Muscle layer of colon (tissue), 2 donors: ENCODE measurements at regions not wholly inside any gene's neighbourhood (a gene's known extent, or its start where the extent isn't known, plus 50 kb on each side); places are given as distances from the start of the nearest gene placed in this dataset.

Source experiments
- H3K27ac ChIP-seq: one replicate; pipeline ENCODE4 v1.7.0; 2013; ENCODE audit warnings: low read depth, mild to moderate bottlenecking, low read length, moderate library complexity
- H3K27me3 ChIP-seq, 2 donors: one replicate each; pipeline ENCODE4 v1.7.0; 2013; ENCODE audit warnings: low read length in 2 of 2, mild to moderate bottlenecking in 2 of 2; ENCODE audit not compliant: insufficient read depth in 2 of 2, control insufficient read depth in 1 of 2
- H3K36me3 ChIP-seq: one replicate; pipeline ENCODE4 v1.7.0; 2013; ENCODE audit warnings: mild to moderate bottlenecking, low read length; ENCODE audit not compliant: insufficient read depth
- H3K4me1 ChIP-seq: one replicate; pipeline ENCODE4 v1.7.0; 2013; ENCODE audit warnings: mild to moderate bottlenecking, low read length; ENCODE audit not compliant: insufficient read depth
- H3K4me3 ChIP-seq, 2 donors: one replicate each; pipeline ENCODE4 v1.7.0; 2013; ENCODE audit warnings: low read length in 2 of 2, low read depth in 1 of 2, mild to moderate bottlenecking in 1 of 2, moderate library complexity in 1 of 2
- H3K9ac ChIP-seq: one replicate; pipeline ENCODE4 v1.7.0; 2013; ENCODE audit warnings: low read length
- H3K9me3 ChIP-seq: one replicate; pipeline ENCODE4 v1.7.0; 2013; ENCODE audit warnings: mild to moderate bottlenecking, low read length
- donor health status: abdominal sarcoma.
- donor health status: Adenocarcinoma of cecum.

DNA sequence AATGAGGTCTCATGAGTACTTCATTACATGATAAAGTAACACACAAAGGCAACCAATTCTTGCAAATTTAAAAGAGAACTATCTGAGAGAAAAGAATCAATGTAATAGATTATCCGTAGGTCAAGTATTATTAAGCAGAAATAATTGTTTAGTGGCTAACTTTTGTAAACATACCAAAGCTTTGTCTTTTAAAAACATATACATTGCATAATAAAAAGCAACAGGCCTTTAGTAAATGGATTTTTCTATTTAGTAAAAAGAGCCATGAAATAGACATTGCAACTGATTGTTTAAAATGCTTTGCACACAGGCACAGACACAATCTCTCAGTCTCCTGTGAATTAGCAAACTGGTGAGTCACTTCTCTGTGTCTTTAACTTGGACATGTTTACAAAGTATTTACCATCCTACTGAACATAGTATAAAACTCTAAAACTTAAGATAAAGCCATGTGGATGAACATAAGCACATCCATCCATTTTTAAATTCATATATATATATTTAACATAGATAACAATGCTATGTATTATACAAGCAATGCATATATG is 518.7 kb upstream of the MGAT4C start:
- Histone ChIP-seq H3K9ac (no peak overlapping the region), H3K27ac (no peak overlapping the region), H3K9me3 (no peaks in the 10 kb centered on the region), H3K4me1 (no peaks in the 10 kb centered on the region), H3K4me3 (no peak overlapping the region), H3K27me3 (no peaks in the 10 kb centered on the region), H3K36me3 (no peaks in the 10 kb centered on the region)

GRCh38 chr12:86772696-86773095 is 516.5 kb upstream of the MGAT4C start:
- no peaks in the 10 kb centered on the region for H3K27me3 ChIP-seq
- H3K4me3 ChIP-seq: no peak overlapping the region
- no peak overlapping the region for H3K27ac ChIP-seq
- H3K4me1 ChIP-seq: no peaks in the 10 kb centered on the region
- H3K9me3 ChIP-seq: no peaks in the 10 kb centered on the region
- no peaks in the 10 kb centered on the region for H3K36me3 ChIP-seq
- no peak overlapping the region for H3K9ac ChIP-seq

DNA sequence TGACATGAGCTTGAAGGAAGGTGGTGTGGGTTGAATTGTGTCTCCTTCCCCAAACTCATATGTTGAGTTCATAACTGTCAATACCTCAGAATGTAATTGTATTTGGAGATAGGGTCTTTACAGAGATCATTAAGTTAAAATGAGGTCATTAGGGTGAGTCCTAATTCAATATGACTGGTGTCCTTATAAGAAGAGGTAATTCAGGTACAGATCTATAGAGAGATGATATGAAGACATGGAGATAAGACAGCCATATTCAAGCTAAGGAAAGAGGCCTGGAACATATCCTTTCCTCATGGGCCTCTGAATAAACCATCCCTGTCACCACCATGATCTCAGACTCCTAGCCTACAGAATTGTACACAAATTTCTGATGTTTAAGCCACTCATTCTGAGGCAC is 514.7 kb upstream of the MGAT4C start:
- H3K4me1 ChIP-seq: no peaks in the 10 kb centered on the region
- H3K27ac ChIP-seq: no peak overlapping the region

DNA sequence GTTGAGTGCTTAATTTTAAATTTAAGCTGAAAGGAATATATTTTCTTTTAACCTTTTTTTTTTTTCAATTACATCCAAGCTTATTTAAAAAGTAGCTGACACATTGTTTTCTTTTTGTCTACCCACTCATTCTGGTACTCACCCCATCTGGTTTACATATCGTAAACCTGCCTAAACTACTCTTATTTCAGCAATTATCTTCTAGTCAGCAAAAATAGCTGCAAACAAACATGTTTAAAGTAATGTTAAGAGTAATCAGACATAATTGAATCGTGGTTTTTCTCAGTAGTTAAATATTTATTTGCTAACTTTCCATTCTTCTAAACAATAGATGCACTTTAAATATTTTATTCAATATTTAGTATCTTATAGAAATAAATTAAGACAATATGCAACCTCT is 492.7 kb upstream of the MGAT4C start:
- H3K9me3 ChIP-seq: no peaks in the 10 kb centered on the region
- no peak overlapping the region for H3K9ac ChIP-seq
- no peaks in the 10 kb centered on the region for H3K36me3 ChIP-seq
- H3K4me1 ChIP-seq: no peaks in the 10 kb centered on the region
- no peak overlapping the region for H3K4me3 ChIP-seq
- H3K27ac ChIP-seq: no peak overlapping the region
- no peaks in the 10 kb centered on the region for H3K27me3 ChIP-seq

More for the DNA sequence above, 514.7 kb upstream of the MGAT4C start:
- Histone ChIP-seq H3K27me3 (no peaks in the 10 kb centered on the region), H3K36me3 (no peaks in the 10 kb centered on the region), H3K9ac (no peak overlapping the region), H3K4me3 (no peak overlapping the region), H3K9me3 (no peaks in the 10 kb centered on the region)

DNA sequence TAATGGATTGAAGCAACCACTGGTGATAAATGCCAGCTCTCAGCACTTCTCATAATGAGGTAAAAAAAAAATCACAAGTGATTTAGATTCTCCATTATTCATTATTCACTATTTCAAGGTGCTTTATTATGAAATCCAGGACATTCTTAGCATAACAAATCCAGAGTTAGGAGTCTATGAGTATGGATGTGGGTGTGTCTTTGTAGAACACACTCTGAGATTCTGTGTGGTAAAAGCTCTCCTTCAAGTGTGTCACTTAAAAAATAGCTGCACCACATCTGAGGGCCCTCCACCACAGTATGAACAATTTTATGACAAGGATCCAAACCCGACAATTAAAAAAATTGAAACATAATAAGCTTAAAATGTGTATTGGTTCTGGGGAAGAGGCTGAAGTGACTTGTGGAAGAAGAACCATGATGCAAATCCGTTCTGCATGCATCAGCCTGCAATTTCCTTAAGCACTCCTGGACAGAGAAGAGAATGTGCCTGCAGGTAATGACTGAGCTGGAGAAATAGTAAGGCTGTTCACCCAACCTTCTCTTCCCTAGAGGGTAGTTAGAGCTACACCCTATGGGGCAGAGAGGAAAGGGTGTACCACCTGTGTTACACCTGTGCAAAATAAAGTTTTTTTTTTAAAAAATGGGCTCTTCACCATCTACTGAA is 488.5 kb upstream of the MGAT4C start:
- Histone ChIP-seq H3K36me3 (no peaks in the 10 kb centered on the region), H3K4me1 (no peaks in the 10 kb centered on the region), H3K9ac (no peak overlapping the region), H3K27ac (no peak overlapping the region), H3K27me3 (no peaks in the 10 kb centered on the region), H3K4me3 (no peak overlapping the region), H3K9me3 (no peaks in the 10 kb centered on the region)

GRCh38 chr12:86743875-86744536 is 487.8 kb upstream of the MGAT4C start:
- Histone ChIP-seq H3K27me3 (no peaks in the 10 kb centered on the region), H3K4me3 (no peak overlapping the region), H3K36me3 (no peaks in the 10 kb centered on the region), H3K9me3 (no peaks in the 10 kb centered on the region), H3K9ac (no peak overlapping the region), H3K4me1 (no peaks in the 10 kb centered on the region), H3K27ac (no peak overlapping the region)

GRCh38 chr12:86741531-86741930 is 485.3 kb upstream of the MGAT4C start:
- no peaks in the 10 kb centered on the region for H3K4me1 ChIP-seq
- no peak overlapping the region for H3K27ac ChIP-seq
- H3K4me3 ChIP-seq: no peak overlapping the region
- H3K36me3 ChIP-seq: no peaks in the 10 kb centered on the region
- H3K9ac ChIP-seq: no peak overlapping the region
- no peaks in the 10 kb centered on the region for H3K27me3 ChIP-seq
- H3K9me3 ChIP-seq: no peaks in the 10 kb centered on the region

DNA sequence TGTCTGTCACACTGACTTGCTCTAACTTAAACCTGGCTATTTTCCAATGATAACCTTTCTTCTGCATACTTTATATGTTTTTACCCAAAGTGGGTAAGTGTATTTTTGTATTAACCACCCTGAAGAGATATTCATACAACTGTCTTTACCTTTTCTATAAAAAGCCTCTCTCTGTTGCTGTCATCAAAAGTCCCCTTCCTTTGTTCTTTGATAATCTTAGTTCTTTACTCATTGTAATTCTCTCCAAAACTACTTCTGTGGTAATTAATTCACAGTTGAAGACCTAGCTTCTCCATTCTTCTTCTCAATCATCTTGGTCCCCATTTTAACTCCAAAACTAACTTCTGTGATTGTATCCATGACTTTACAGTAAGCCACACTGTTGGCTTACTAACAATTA is 479.7 kb upstream of the MGAT4C start:
- no peak overlapping the region for H3K9ac ChIP-seq
- H3K9me3 ChIP-seq: no peaks in the 10 kb centered on the region
- no peaks in the 10 kb centered on the region for H3K27me3 ChIP-seq
- no peaks in the 10 kb centered on the region for H3K36me3 ChIP-seq
- H3K4me3 ChIP-seq: no peak overlapping the region
- no peak overlapping the region for H3K27ac ChIP-seq
- H3K4me1 ChIP-seq: no peaks in the 10 kb centered on the region

- Histone ChIP-seq H3K27me3 (no peaks in the 10 kb centered on the region), H3K9me3 (no peaks in the 10 kb centered on the region), H3K27ac (no peak overlapping the region), H3K36me3 (no peaks in the 10 kb centered on the region), H3K9ac (no peak overlapping the region), H3K4me3 (no peak overlapping the region), H3K4me1 (no peaks in the 10 kb centered on the region)
Measured at GRCh38 chr12:86735072-86735471, 478.9 kb upstream of the MGAT4C start.

- H3K36me3 ChIP-seq: no peaks in the 10 kb centered on the region
- no peaks in the 10 kb centered on the region for H3K27me3 ChIP-seq
- no peak overlapping the region for H3K9ac ChIP-seq
- H3K4me1 ChIP-seq: peaks cover 10% of the 10 kb centered on the region
- H3K27ac ChIP-seq: no peak overlapping the region
- H3K4me3 ChIP-seq: no peak overlapping the region
- no peaks in the 10 kb centered on the region for H3K9me3 ChIP-seq
Measured at GRCh38 chr12:86730233-86730632, 474.0 kb upstream of the MGAT4C start.

DNA sequence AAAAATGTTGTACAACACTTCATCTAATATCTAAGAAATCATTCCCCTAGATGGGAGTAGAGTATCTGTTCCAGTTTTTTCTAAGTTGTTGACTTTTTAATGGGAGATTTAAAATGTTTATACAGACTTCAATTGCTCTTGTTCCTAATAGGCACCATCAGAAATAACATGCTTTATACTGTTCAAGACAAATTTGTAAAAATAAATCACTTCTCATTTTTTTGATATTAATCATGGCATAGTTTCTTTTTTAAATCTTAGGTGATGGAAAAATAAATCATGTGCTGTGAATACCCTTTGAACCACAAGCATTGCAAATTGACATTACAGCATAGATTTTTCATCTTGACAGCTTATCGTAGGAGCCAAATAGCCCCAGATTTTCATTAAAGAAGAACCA is 473.5 kb upstream of the MGAT4C start:
- Histone ChIP-seq H3K36me3 (no peaks in the 10 kb centered on the region), H3K4me1 (peaks cover 10% of the 10 kb centered on the region), H3K4me3 (no peak overlapping the region), H3K27me3 (no peaks in the 10 kb centered on the region), H3K9me3 (no peaks in the 10 kb centered on the region), H3K9ac (no peak overlapping the region), H3K27ac (no peak overlapping the region)

- H3K9ac ChIP-seq: no peak overlapping the region
- no peaks in the 10 kb centered on the region for H3K9me3 ChIP-seq
- no peaks in the 10 kb centered on the region for H3K27me3 ChIP-seq
- H3K36me3 ChIP-seq: no peaks in the 10 kb centered on the region
- H3K27ac ChIP-seq: no peak overlapping the region
- H3K4me3 ChIP-seq: no peak overlapping the region
- peaks cover 10% of the 10 kb centered on the region for H3K4me1 ChIP-seq
Measured at GRCh38 chr12:86727160-86727559, 471.0 kb upstream of the MGAT4C start.
